SU-DHL-6 (cell line): ENCODE measurements at regions not wholly inside any gene's neighbourhood (a gene's known extent, or its start where the extent isn't known, plus 50 kb on each side); places are given as distances from the start of the nearest gene placed in this dataset.

Source experiments
- CTCF ChIP-seq: fragments of 200-600 bp; sonication (generic); IDR thresholded peaks from one replicate; pipeline ENCODE4 v1.5.1; 2017; ENCODE audit warnings: antibody characterized with exemption, mild to moderate bottlenecking, low read length, moderate library complexity; ENCODE audit not compliant: insufficient read depth, poor library complexity, severe bottlenecking
- EZH2phosphoT487 ChIP-seq: fragments of 200-600 bp; sonication (generic), shearing (Covaris generic); conservative IDR thresholded peaks from 2 replicates; pipeline ENCODE4 v1.6.1; 2018; ENCODE audit warnings: mild to moderate bottlenecking, antibody characterized with exemption, low read length, moderate library complexity, mixed read lengths

- no peak for TF ChIP-seq CTCF
- no peak for TF ChIP-seq EZH2phosphoT487
Measured at GRCh38 chr2:191626497-191627151, 51.3 kb upstream of the NABP1 start.
